Esophagus squamous epithelium (tissue), 5 donors: ENCODE measurements at regions not wholly inside any gene's neighbourhood (a gene's known extent, or its start where the extent isn't known, plus 50 kb on each side); places are given as distances from the start of the nearest gene placed in this dataset.

Source experiments
- DNase-seq: peaks from one replicate; lab custom pipeline; 2025; lab: John Stamatoyannopoulos, UW
- H3K27ac ChIP-seq, 4 donors: fragments of 200-600 bp; sonication (generic); one replicate each; pipeline ENCODE4 v1.5.1; 2016 to 2019; ENCODE audit warnings: mild to moderate bottlenecking in 1 of 4
- H3K27me3 ChIP-seq, 4 donors: fragments of 200-600 bp; sonication (generic); 1 replicate in 3 of 4; 2 replicates in 1 of 4; pipeline versions ENCODE4 v1.5.1 to v1.6.0; 2017 to 2021; ENCODE audit warnings: antibody characterized with exemption in 1 of 4
- H3K36me3 ChIP-seq, 3 donors: fragments of 200-600 bp; sonication (generic); one replicate each; pipeline ENCODE4 v1.5.1; 2016 to 2019
- H3K4me1 ChIP-seq, 3 donors: fragments of 200-600 bp; sonication (generic); one replicate each; pipeline ENCODE4 v1.5.1; 2017 to 2019
- H3K4me3 ChIP-seq, 4 donors: fragments of 200-600 bp; sonication (generic); 1 replicate in 3 of 4; 2 replicates in 1 of 4; pipeline ENCODE4 v1.5.1; 2016 to 2019; ENCODE audit warnings: mild to moderate bottlenecking in 2 of 4, moderate library complexity in 1 of 4
- H3K9me3 ChIP-seq, 3 donors: fragments of 200-600 bp; sonication (generic); one replicate each; pipeline ENCODE4 v1.5.1; 2016 to 2019
- POLR2A ChIP-seq, 4 donors: fragments of 450-650 bp; IDR thresholded peaks; one replicate each; pipeline ENCODE4 v1.6.1; 2017; ENCODE audit warnings: antibody characterized with exemption in 4 of 4, mild to moderate bottlenecking in 4 of 4, moderate library complexity in 3 of 4
- WGBS, 2 donors: methylation state at CpG; one replicate each; pipeline ENCODE4 v1.1.5; 2018; 5-methylcytosine and 5-hydroxymethylcytosine counted together
- intact Hi-C: fragments of 100-400 bp; cut with DNase I; formaldehyde crosslinking; loops from one replicate; pipeline ENCODE4 v1.15.0; 2022
- TF ChIP-seq, protein P1 (sequence below), 6 experiments: fragments of 450-650 bp in 4 of 6; fragments of 200-600 bp in 2 of 6; sonication (generic) in 2 of 6; IDR thresholded peaks; one replicate each; pipeline ENCODE4 v1.5.1; 2016 to 2019; ENCODE audit warnings: antibody characterized with exemption in 6 of 6, mild to moderate bottlenecking in 4 of 6, moderate library complexity in 4 of 6
- donor health status: DM: yes; HTN: yes; CAD: no.

- intact Hi-C loops = no loop called here
- H3K27me3 ChIP-seq = no peaks in the 10 kb centered on the region
- H3K9me3 ChIP-seq = no peaks in the 10 kb centered on the region
- WGBS, 2 donors = 58 to 67% methylated on average over 2 of the region's 2 CpGs
- DNase-seq = no peak
- TF ChIP-seq, protein P1, sequence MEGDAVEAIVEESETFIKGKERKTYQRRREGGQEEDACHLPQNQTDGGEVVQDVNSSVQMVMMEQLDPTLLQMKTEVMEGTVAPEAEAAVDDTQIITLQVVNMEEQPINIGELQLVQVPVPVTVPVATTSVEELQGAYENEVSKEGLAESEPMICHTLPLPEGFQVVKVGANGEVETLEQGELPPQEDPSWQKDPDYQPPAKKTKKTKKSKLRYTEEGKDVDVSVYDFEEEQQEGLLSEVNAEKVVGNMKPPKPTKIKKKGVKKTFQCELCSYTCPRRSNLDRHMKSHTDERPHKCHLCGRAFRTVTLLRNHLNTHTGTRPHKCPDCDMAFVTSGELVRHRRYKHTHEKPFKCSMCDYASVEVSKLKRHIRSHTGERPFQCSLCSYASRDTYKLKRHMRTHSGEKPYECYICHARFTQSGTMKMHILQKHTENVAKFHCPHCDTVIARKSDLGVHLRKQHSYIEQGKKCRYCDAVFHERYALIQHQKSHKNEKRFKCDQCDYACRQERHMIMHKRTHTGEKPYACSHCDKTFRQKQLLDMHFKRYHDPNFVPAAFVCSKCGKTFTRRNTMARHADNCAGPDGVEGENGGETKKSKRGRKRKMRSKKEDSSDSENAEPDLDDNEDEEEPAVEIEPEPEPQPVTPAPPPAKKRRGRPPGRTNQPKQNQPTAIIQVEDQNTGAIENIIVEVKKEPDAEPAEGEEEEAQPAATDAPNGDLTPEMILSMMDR (IDR thresholded peaks at IDR 0.05) = no peak
- TF ChIP-seq POLR2A (IDR thresholded peaks at IDR 0.05) = no peak
- no peak overlapping the region for H3K4me3 ChIP-seq
- H3K27ac ChIP-seq = no peak overlapping the region
- H3K36me3 ChIP-seq = no peaks in the 10 kb centered on the region
- H3K4me1 ChIP-seq = no peaks in the 10 kb centered on the region
These were observed 335.0 kb upstream of the ATP5MC3 start for GRCh38 chr2:175516555-175516954.

GRCh38 chr2:175500255-175500654 lies 318.7 kb upstream of the ATP5MC3 start:
- no peak for DNase-seq
- Histone ChIP-seq H3K27me3 (no peaks in the 10 kb centered on the region), H3K36me3 (no peaks in the 10 kb centered on the region), H3K4me1 (no peaks in the 10 kb centered on the region), H3K4me3 (no peak overlapping the region), H3K27ac (no peak overlapping the region), H3K9me3 (peaks cover 0 to 7% (median 0%) of the 10 kb centered on the region in 3 donors)
- TF ChIP-seq POLR2A (IDR thresholded peaks at IDR 0.05) = no peak
- TF ChIP-seq, protein P1 (IDR thresholded peaks at IDR 0.05) = no peak
- intact Hi-C loops = no loop called here

DNA sequence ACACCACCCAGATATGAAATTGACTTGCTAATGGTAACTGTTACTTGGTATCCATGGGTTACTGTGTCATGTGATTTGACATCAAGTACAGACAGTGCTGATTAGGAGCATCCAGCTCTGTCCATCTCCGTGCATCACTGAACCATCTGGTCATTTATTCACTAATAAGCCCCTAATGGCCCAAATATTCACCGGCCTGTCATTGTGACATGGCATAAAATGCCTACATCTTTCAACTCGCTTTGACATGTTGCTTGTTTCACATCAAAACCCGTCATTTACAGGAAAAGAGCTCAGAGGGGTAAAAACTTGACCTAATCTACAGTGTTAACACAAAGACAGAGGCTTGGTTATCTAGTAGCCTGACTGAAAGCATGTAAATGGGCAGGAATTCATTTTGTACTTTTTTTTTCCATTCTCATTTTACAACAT lies 308.9 kb upstream of the ATP5MC3 start:
- no peaks in the 10 kb centered on the region for H3K36me3 ChIP-seq
- H3K4me1 ChIP-seq = no peaks in the 10 kb centered on the region
- H3K9me3 ChIP-seq = peaks cover 0 to 1% (median 0%) of the 10 kb centered on the region in 3 donors
- intact Hi-C loops = no loop called here
- no peak for TF ChIP-seq POLR2A (IDR thresholded peaks at IDR 0.05)
- TF ChIP-seq, protein P1 (IDR thresholded peaks at IDR 0.05) = no peak
- H3K27me3 ChIP-seq = no peaks in the 10 kb centered on the region
- 50 to 68% methylated on average over 4 of the region's 4 CpGs for WGBS, 2 donors
- no peak overlapping the region for H3K27ac ChIP-seq
- no peak overlapping the region for H3K4me3 ChIP-seq
- DNase-seq = no peak

DNA sequence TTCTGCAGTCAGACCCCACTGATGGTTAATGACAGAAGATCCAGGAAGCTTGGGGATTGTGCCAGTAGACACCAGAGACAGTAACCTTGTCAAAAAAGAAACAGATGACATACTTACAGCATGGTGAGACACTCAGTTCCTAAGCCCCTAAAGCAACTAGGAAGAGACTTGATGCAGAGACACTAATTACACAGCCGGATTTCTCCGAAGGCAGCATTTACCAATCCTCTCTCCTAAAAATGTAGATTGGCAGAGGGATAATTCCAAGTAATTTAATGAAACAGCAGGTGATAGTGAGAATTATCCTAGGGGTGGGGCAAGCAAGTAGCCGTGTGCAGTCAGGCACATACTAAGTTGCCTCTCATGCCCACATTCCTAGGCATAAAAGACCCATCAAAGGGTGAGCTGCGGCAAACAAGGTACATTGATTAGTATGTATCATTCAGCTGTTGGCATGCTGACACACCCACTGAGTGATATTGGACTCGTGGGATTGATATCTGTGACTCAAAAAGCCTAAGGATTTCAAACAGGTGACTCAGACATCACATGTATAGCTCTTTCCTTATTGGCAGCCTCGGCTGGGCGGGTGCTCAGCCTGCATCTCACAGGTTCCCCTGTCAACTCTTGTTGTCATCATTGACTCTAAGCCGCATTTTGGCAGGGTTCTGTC lies 296.7 kb upstream of the ATP5MC3 start:
- H3K4me3 ChIP-seq = no peak overlapping the region
- intact Hi-C loops = no loop called here
- no peaks in the 10 kb centered on the region for H3K36me3 ChIP-seq
- 62 to 74% methylated on average over 8 of the region's 8 CpGs for WGBS, 2 donors
- TF ChIP-seq POLR2A (IDR thresholded peaks at IDR 0.05) = no peak
- TF ChIP-seq, protein P1 (IDR thresholded peaks at IDR 0.05) = no peak
- no peaks in the 10 kb centered on the region for H3K9me3 ChIP-seq
- no peak for DNase-seq
- H3K4me1 ChIP-seq = no peaks in the 10 kb centered on the region
- H3K27me3 ChIP-seq = no peaks in the 10 kb centered on the region
- H3K27ac ChIP-seq = no peak overlapping the region

DNA sequence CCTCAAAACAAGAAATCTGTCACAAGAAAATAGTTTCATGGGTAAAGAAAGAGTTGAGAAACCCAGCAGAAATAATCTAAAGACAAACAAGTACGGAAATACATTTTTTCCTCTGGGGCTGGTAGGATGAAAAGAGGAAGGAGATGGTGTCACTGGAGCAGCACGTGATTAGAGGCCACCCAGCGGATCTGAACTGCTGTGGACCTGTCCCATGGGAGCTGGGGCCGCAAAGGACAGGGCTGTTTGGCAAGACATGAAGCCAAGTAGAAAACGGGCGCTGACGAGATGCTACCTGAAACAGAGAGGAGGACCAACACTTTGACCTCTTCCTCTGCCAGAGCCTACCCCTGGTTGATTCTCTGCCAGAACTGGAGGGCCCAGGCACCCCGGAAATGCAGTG lies 295.4 kb upstream of the ATP5MC3 start:
- TF ChIP-seq POLR2A (IDR thresholded peaks at IDR 0.05) = no peak
- TF ChIP-seq, protein P1 (IDR thresholded peaks at IDR 0.05) = no peak
- Histone ChIP-seq H3K4me3 (no peak overlapping the region), H3K4me1 (no peaks in the 10 kb centered on the region), H3K27me3 (no peaks in the 10 kb centered on the region), H3K36me3 (no peaks in the 10 kb centered on the region), H3K9me3 (no peaks in the 10 kb centered on the region), H3K27ac (no peak overlapping the region)
- 76 to 77% methylated on average over 8 of the region's 8 CpGs for WGBS, 2 donors
- no peak for DNase-seq
- intact Hi-C loops = no loop called here
